ENCODE measurements at regions not wholly inside any gene's neighbourhood (a gene's known extent, or its start where the extent isn't known, plus 50 kb on each side); places are given as distances from the start of the nearest gene placed in this dataset.
"Not testable (repeated sequence)": the region's sequence is repeated elsewhere in the genome, so short reads cannot be mapped to it uniquely, and the experiment has no call there.

- DNase-seq (ENCODE audit: low spot score) = not testable (repeated sequence)
Observed at GRCh38 chr9:42325561-42325960, 142.1 kb downstream of the SPATA31A6 start.

- DNase-seq (ENCODE audit: low spot score) = not testable (repeated sequence)
Observed at GRCh38 chr9:42326482-42326881, 143.0 kb downstream of the SPATA31A6 start.

- DNase-seq (ENCODE audit: low spot score) = not testable (repeated sequence)
Observed at GRCh38 chr9:42335342-42335741, 151.9 kb downstream of the SPATA31A6 start.

GRCh38 chr9:42335984-42336657 is 152.7 kb downstream of the SPATA31A6 start:
- not testable (repeated sequence) for DNase-seq (ENCODE audit: low spot score)

GRCh38 chr9:42338275-42338674 is 154.8 kb downstream of the SPATA31A6 start:
- DNase-seq (ENCODE audit: low spot score) = not testable (repeated sequence)

- DNase-seq (ENCODE audit: low spot score) = not testable (repeated sequence)
Observed at GRCh38 chr9:42339671-42340434, 156.4 kb downstream of the SPATA31A6 start.

- not testable (repeated sequence) for DNase-seq (ENCODE audit: low spot score)
Observed at GRCh38 chr9:42340435-42340723, 156.9 kb downstream of the SPATA31A6 start.

- DNase-seq (ENCODE audit: low spot score) = not testable (repeated sequence)
Observed at GRCh38 chr9:42341860-42342259, 158.4 kb downstream of the SPATA31A6 start.

- not testable (repeated sequence) for DNase-seq (ENCODE audit: low spot score)
Observed at GRCh38 chr9:42342297-42342696, 158.8 kb downstream of the SPATA31A6 start.

GRCh38 chr9:42344508-42344907 is 161.0 kb downstream of the SPATA31A6 start:
- DNase-seq (ENCODE audit: low spot score) = not testable (repeated sequence)

- DNase-seq (ENCODE audit: low spot score) = not testable (repeated sequence)
Observed at GRCh38 chr9:42346916-42347315, 163.5 kb downstream of the SPATA31A6 start.

- DNase-seq (ENCODE audit: low spot score) = not testable (repeated sequence)
Observed at GRCh38 chr9:42349181-42349580, 165.7 kb downstream of the SPATA31A6 start.

- DNase-seq (ENCODE audit: low spot score) = not testable (repeated sequence)
Observed at GRCh38 chr9:42350412-42350811, 167.0 kb downstream of the SPATA31A6 start.

GRCh38 chr9:42357604-42358373 is 174.3 kb downstream of the SPATA31A6 start:
- DNase-seq (ENCODE audit: low spot score) = not testable (repeated sequence)

GRCh38 chr9:42358626-42359247 is 175.3 kb downstream of the SPATA31A6 start:
- DNase-seq (ENCODE audit: low spot score) = not testable (repeated sequence)

GRCh38 chr9:42364410-42365243 is 181.2 kb downstream of the SPATA31A6 start:
- not testable (repeated sequence) for DNase-seq (ENCODE audit: low spot score)

GRCh38 chr9:42365244-42365945 is 181.9 kb downstream of the SPATA31A6 start:
- not testable (repeated sequence) for DNase-seq (ENCODE audit: low spot score)

GRCh38 chr9:42368279-42368881 is 184.9 kb downstream of the SPATA31A6 start:
- not testable (repeated sequence) for DNase-seq (ENCODE audit: low spot score)

GRCh38 chr9:42370172-42370571 is 186.7 kb downstream of the SPATA31A6 start:
- not testable (repeated sequence) for DNase-seq (ENCODE audit: low spot score)

- not testable (repeated sequence) for DNase-seq (ENCODE audit: low spot score)
Observed at GRCh38 chr9:42371417-42371816, 188.0 kb downstream of the SPATA31A6 start.

All from umbilical cord (tissue), 1 donor.